GM19025 (cell line): ENCODE measurements at regions not wholly inside any gene's neighbourhood (a gene's known extent, or its start where the extent isn't known, plus 50 kb on each side); places are given as distances from the start of the nearest gene placed in this dataset.
"Not testable (repeated sequence)": the region's sequence is repeated elsewhere in the genome, so short reads cannot be mapped to it uniquely, and the experiment has no call there.

Experiments
- ATAC-seq: cut with Tn5 transposase; IDR thresholded peaks from one replicate; pipeline ENCODE4 v1.9.1; 2021; ENCODE audit warnings: mild to moderate bottlenecking, low read depth, moderate library complexity; ENCODE audit not compliant: unreplicated experiment

GRCh38 chr20:48149902-48150301 is 364.6 kb upstream of the SULF2 start:
- ATAC-seq, result no peak

GRCh38 chr20:48148916-48149672 is 363.8 kb upstream of the SULF2 start:
- ATAC-seq, result no peak

GRCh38 chr20:48148020-48148419 is 362.7 kb upstream of the SULF2 start:
- no peak for ATAC-seq

DNA sequence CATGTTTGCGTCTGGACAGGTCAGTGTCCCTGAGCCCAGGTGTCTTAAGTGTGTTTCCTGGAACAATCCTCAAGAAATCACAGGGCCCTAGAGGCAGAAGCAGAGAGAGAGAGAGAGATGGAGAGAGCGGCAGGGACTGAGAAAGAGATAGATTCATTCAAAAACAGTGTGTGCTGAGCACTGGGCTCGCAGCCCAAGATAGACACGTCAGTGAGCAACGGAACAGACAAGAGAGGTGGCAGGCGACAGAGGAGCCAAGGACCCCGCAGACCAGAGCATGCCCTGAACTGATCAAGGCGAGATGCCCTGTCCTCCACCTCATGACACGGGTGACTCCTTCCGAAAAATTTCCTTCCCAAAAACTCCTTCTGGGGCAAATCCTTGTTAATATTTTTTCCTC is 362.0 kb upstream of the SULF2 start:
- no peak for ATAC-seq

DNA sequence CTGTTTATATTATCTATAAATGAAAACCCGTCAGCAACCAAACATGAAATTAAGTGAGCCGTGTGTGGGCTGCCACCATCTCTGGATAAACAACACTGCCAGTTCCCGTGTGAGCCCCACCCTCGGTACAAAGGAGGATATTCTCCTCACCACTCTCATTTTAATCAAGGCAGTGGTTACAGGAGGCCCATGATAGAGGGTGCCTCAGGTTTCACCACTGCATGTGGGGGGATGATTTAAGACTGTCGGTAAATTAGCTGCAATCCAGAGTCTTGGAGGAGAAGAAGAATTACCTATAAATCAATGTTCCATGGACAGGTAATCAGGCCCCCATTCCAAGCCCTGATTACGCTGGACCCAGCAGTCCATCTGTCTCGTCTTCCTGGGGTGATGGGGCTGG is 361.6 kb upstream of the SULF2 start:
- ATAC-seq, result no peak

DNA sequence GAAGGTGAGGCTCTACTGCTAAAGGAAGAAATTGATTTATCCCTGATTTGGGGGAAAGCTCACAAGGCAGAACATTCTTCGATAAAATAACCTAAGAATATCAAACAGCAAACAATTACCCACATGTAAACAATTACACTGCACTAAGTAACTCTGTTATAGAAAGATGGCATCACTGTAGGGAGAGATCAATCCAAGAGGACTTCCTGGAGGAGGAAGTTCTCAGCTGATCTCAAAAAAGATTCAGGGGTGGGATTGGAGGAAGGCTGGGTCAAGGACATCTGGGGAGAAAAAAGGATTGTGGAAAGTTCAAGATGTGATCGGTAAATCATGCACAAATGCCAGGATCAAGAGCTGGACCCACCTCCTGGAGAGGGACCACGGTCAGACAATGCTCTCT is 361.0 kb upstream of the SULF2 start:
- ATAC-seq, result no peak

- ATAC-seq, result no peak
Measured at GRCh38 chr20:48143435-48144081, 358.3 kb upstream of the SULF2 start.

- ATAC-seq, result no peak
Measured at GRCh38 chr20:48142516-48142773, 357.2 kb upstream of the SULF2 start.

DNA sequence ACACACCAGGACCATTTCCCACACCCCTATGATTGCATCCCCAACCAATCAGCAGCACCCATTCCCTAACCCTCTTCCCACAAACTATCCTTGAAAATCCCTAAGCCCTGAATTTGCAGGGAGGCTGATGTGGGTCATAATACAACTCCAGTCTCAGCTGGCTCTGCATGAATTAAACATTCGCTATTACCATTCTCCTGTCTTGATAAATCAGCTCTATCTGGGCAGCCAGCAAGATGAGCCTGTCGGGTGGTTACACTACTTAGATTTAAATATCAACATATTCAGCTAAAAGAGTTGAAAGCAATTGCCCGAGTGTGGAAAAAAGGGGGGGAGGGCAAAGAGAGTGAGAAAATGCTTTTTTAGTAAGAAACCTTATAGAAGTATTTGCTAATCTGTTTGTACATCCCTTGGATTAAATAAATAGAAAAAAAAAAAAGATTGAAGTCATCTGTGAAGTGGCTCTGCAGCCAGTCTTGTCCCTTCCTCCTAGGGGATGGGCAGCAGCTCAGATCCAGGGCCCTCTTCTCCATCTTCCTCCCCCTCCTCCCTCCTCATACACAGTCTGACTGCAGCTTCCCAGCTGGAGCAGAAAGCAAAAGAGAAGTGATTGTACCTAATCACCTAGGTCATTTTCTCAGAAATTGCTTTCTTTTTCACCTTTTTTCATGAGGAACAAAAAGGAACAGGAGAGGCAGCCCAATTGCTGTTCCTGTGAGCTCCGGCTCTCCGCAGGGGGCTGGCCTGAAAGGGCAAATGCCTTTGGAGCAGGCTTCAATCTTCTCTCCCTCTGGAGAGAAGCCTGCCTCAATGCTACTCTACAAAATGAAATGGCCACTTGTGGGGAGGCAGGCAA is 356.6 kb upstream of the SULF2 start:
- ATAC-seq, result no peak

- ATAC-seq, result no peak
Measured at GRCh38 chr20:48139262-48140041, 354.2 kb upstream of the SULF2 start.

DNA sequence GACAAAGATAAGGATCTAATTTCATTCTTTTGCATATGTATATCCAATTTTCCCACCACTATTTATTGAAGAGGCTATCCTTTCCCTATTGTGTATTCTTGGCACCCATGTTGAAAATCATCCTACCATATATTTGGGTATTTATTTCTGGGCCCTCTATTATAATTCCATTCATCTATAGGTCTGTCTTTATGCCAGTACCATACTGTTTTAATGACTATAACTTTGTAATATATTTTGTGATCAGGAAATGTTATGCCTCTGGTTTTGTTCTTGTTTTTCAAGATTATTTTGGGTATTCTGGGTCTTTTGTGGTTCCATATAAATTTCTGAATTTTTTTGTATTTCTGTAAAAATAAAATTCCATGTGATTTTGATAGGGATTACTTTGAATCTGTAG is 347.6 kb upstream of the SULF2 start:
- no peak for ATAC-seq

GRCh38 chr20:48131581-48131980 is 346.3 kb upstream of the SULF2 start:
- no peak for ATAC-seq

- ATAC-seq, result no peak
Measured at GRCh38 chr20:48129345-48129942, 344.2 kb upstream of the SULF2 start.

DNA sequence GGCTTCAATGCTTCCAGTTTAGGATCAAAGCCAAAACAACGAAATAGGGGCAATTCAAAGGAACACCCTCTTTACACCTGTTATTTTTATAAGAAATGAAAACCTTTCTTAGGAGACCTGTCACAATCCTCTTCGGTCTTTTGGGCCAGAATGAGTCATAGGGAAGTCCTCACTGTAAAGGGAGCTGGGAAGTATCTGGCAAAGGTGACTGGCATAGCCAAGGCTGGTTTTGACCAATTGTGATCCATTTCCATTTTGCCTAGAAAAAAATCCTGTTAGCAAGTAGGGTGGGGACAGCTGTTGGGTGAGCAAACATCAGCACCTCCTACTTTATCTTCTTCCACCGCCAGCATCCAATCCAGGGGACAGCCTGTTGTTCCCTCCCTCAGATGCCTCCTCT is 343.2 kb upstream of the SULF2 start:
- ATAC-seq, result no peak

DNA sequence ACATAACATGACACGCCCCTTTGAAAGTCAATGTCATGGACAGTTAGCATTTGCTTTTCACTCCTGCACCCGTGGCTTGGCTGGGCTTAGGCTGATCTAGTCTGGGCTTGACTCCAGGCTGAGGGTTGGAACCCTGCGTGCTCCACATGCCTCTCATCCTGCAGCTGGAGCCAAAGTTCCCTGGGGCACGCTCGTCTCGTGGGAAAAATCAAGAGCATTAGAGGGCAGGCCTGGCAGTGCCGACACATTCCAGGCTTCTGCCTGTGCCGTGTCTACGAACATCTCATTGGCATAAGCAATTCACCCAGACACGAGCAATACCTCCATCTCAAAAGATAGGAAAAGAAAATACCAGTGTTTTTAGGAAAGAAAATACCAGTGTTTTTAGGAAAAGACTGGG is 342.7 kb upstream of the SULF2 start:
- not testable (repeated sequence) for ATAC-seq

DNA sequence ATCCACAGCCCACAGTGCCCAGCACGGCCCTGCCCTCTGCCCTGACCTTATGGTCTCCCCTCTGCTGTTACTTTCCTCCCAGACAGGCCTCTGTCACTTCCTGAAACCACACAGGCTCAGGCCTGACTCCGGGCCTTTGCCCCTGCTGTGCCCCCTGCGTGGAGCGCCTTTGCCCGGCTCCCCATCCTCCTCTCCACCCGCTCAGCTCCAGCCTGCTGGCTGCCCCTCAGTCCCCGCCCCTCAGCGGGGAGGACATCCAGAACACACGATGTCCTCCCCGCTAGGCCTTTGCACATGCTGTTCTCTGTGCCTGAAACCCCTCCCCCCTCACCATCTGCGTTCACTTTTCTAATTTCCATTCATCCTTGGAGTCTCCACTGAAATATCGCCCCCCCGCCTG is 341.9 kb upstream of the SULF2 start:
- ATAC-seq, result not testable (repeated sequence)

- ATAC-seq, result no peak
Measured at GRCh38 chr20:48126227-48126740, 341.0 kb upstream of the SULF2 start.

- ATAC-seq, result no peak
Measured at GRCh38 chr20:48124960-48125359, 339.7 kb upstream of the SULF2 start.

GRCh38 chr20:48124181-48124782 is 339.0 kb upstream of the SULF2 start:
- ATAC-seq, result no peak

- ATAC-seq, result no peak
Measured at GRCh38 chr20:48120120-48120519, 334.8 kb upstream of the SULF2 start.
